Large intestine (tissue), 3 donors: ENCODE measurements at regions not wholly inside any gene's neighbourhood (a gene's known extent, or its start where the extent isn't known, plus 50 kb on each side); places are given as distances from the start of the nearest gene placed in this dataset.

ENCODE experiments used
- DNase-seq, 2 donors: peaks; one replicate each; pipeline versions ENCODE4 v3.0.0 to v3.0.0-alpha.2; 2013
- H3K27ac ChIP-seq: one replicate; pipeline ENCODE4 v1.5.1; 2013; ENCODE audit warnings: low read length
- H3K27me3 ChIP-seq: 2 replicates; pipeline ENCODE4 v1.6.1; 2013; ENCODE audit warnings: low read length; ENCODE audit not compliant: control insufficient read depth, insufficient read depth
- H3K36me3 ChIP-seq: 2 replicates; pipeline ENCODE4 v1.6.1; 2013; ENCODE audit warnings: low read length; ENCODE audit not compliant: control insufficient read depth, insufficient read depth
- H3K4me1 ChIP-seq: one replicate; pipeline ENCODE4 v1.6.1; 2013; ENCODE audit warnings: low read length; ENCODE audit not compliant: control insufficient read depth, insufficient read depth
- H3K4me3 ChIP-seq: one replicate; pipeline ENCODE4 v1.5.1; 2013; ENCODE audit warnings: low read length
- H3K9me3 ChIP-seq: one replicate; pipeline ENCODE4 v1.6.1; 2013; ENCODE audit warnings: mild to moderate bottlenecking, low read depth, low read length, moderate library complexity; ENCODE audit not compliant: control insufficient read depth
- WGBS: methylation state at CpG from one replicate; pipeline ENCODE4 v1.1.5; 2013; ENCODE audit warnings: low lambda C conversion rate; ENCODE audit not compliant: insufficient coverage; 5-methylcytosine and 5-hydroxymethylcytosine counted together

GRCh38 chr22:34526681-34527080 is 539.3 kb upstream of the ISX start:
- Histone ChIP-seq H3K27ac (no peak overlapping the region), H3K4me1 (no peaks in the 10 kb centered on the region), H3K9me3 (no peaks in the 10 kb centered on the region), H3K27me3 (no peaks in the 10 kb centered on the region), H3K4me3 (no peak overlapping the region), H3K36me3 (no peaks in the 10 kb centered on the region)
- no peak for DNase-seq
- no CpG with 5 or more reads among the region's 2 CpGs for WGBS

GRCh38 chr22:34534101-34534500 is 531.9 kb upstream of the ISX start:
- no peak overlapping the region for H3K27ac ChIP-seq

GRCh38 chr22:34567367-34567766 is 498.6 kb upstream of the ISX start:
- H3K36me3 ChIP-seq, result no peaks in the 10 kb centered on the region
- no peaks in the 10 kb centered on the region for H3K9me3 ChIP-seq
- H3K4me3 ChIP-seq, result no peak overlapping the region
- DNase-seq, result no peak
- H3K27me3 ChIP-seq, result no peaks in the 10 kb centered on the region
- 100% methylated on average over 2 of the region's 4 CpGs for WGBS
- no peaks in the 10 kb centered on the region for H3K4me1 ChIP-seq
- H3K27ac ChIP-seq, result no peak overlapping the region

More at GRCh38 chr22:34534101-34534500, 531.9 kb upstream of the ISX start:
- Histone ChIP-seq H3K27me3 (no peaks in the 10 kb centered on the region), H3K9me3 (no peaks in the 10 kb centered on the region), H3K4me1 (no peaks in the 10 kb centered on the region), H3K4me3 (no peak overlapping the region), H3K36me3 (no peaks in the 10 kb centered on the region)
- no CpG with 5 or more reads among the region's 4 CpGs for WGBS
- no peak for DNase-seq

GRCh38 chr22:34570408-34570807 is 495.6 kb upstream of the ISX start:
- no peak overlapping the region for H3K27ac ChIP-seq
- no peaks in the 10 kb centered on the region for H3K9me3 ChIP-seq
- no peaks in the 10 kb centered on the region for H3K4me1 ChIP-seq
- DNase-seq, result no peak
- 69% methylated on average over 2 of the region's 3 CpGs for WGBS
- H3K4me3 ChIP-seq, result no peak overlapping the region
- H3K27me3 ChIP-seq, result no peaks in the 10 kb centered on the region
- H3K36me3 ChIP-seq, result no peaks in the 10 kb centered on the region

- no peak for DNase-seq
- no peak overlapping the region for H3K27ac ChIP-seq
- no peaks in the 10 kb centered on the region for H3K36me3 ChIP-seq
- H3K9me3 ChIP-seq, result no peaks in the 10 kb centered on the region
- no peaks in the 10 kb centered on the region for H3K4me1 ChIP-seq
- no CpG with 5 or more reads among the region's 2 CpGs for WGBS
- no peak overlapping the region for H3K4me3 ChIP-seq
- no peaks in the 10 kb centered on the region for H3K27me3 ChIP-seq
Observed at GRCh38 chr22:34579519-34579918, 486.4 kb upstream of the ISX start.

GRCh38 chr22:34587357-34588356 is 478.3 kb upstream of the ISX start:
- no peak for DNase-seq
- H3K4me1 ChIP-seq, result no peaks in the 10 kb centered on the region
- 28% methylated on average over 3 of the region's 10 CpGs for WGBS
- H3K4me3 ChIP-seq, result no peak overlapping the region
- no peak overlapping the region for H3K27ac ChIP-seq
- no peaks in the 10 kb centered on the region for H3K36me3 ChIP-seq
- H3K9me3 ChIP-seq, result no peaks in the 10 kb centered on the region
- no peaks in the 10 kb centered on the region for H3K27me3 ChIP-seq

GRCh38 chr22:34588871-34589545 is 476.9 kb upstream of the ISX start:
- Histone ChIP-seq H3K4me1 (no peaks in the 10 kb centered on the region), H3K27ac (no peak overlapping the region), H3K9me3 (no peaks in the 10 kb centered on the region), H3K4me3 (no peak overlapping the region), H3K27me3 (no peaks in the 10 kb centered on the region), H3K36me3 (no peaks in the 10 kb centered on the region)
- no CpG with 5 or more reads among the region's 26 CpGs for WGBS
- no peak for DNase-seq

GRCh38 chr22:34592123-34592740 is 473.7 kb upstream of the ISX start:
- DNase-seq, result no peak
- no CpG with 5 or more reads among the region's 3 CpGs for WGBS
- Histone ChIP-seq H3K27ac (no peak overlapping the region), H3K36me3 (no peaks in the 10 kb centered on the region), H3K27me3 (no peaks in the 10 kb centered on the region), H3K4me3 (no peak overlapping the region), H3K4me1 (no peaks in the 10 kb centered on the region), H3K9me3 (no peaks in the 10 kb centered on the region)

- Histone ChIP-seq H3K4me3 (no peak overlapping the region), H3K4me1 (no peaks in the 10 kb centered on the region), H3K27ac (no peak overlapping the region), H3K27me3 (no peaks in the 10 kb centered on the region), H3K9me3 (no peaks in the 10 kb centered on the region), H3K36me3 (no peaks in the 10 kb centered on the region)
- WGBS, result no CpG with 5 or more reads among the region's 1 CpG
- no peak for DNase-seq
Observed at GRCh38 chr22:34599567-34599966, 466.4 kb upstream of the ISX start.

GRCh38 chr22:34604312-34604711 is 461.6 kb upstream of the ISX start:
- Histone ChIP-seq H3K9me3 (no peaks in the 10 kb centered on the region), H3K4me1 (no peaks in the 10 kb centered on the region), H3K4me3 (no peak overlapping the region), H3K27me3 (no peaks in the 10 kb centered on the region), H3K36me3 (no peaks in the 10 kb centered on the region), H3K27ac (no peak overlapping the region)
- no peak for DNase-seq
- WGBS, result 67% methylated on average over 2 of the region's 3 CpGs
